Fibroblast of pulmonary artery (primary cell): ENCODE measurements at regions not wholly inside any gene's neighbourhood (a gene's known extent, or its start where the extent isn't known, plus 50 kb on each side); places are given as distances from the start of the nearest gene placed in this dataset.
A peak's percentile ranks its signal among the peaks of the same experiment; 100 is the strongest.
"Not testable (repeated sequence)": the region's sequence is repeated elsewhere in the genome, so short reads cannot be mapped to it uniquely, and the experiment has no call there.

Experiments
- DNase-seq: peaks from one replicate; pipeline ENCODE4 v3.0.0-alpha.2; 2010; ENCODE audit warnings: low read depth
- H3K4me3 ChIP-seq: replicated peaks from 2 replicates; pipeline ENCODE4 v1.5.1; 2011; ENCODE audit warnings: low read depth, mild to moderate bottlenecking, control low read depth, low read length, moderate library complexity
- TF ChIP-seq, protein P1 (sequence below): IDR thresholded peaks from 2 replicates; pipeline ENCODE4 v1.5.1; 2011; ENCODE audit warnings: mild to moderate bottlenecking, control low read depth, low read length, inconsistent platforms; ENCODE audit errors: missing control alignments

DNA sequence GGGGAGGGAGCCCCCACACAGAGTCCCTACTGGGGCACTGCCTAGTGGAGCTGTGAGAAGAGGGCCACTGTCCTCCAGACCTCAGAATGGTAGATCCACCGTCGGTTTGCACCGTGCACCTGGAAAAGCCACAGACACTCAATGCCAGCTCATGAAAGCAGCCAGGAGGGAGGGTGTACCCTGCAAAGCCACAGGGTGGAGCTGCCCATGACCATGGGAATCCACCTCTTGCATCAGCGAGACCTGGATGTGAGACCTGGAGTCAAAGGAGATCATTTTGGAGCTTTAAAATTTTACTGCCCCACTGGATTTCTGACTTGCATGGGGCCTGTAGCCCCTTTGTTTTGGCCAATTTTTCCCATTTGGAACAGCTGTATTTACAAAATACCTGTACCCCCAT is 188.1 kb upstream of the IRX4 start:
- TF ChIP-seq, protein P1, sequence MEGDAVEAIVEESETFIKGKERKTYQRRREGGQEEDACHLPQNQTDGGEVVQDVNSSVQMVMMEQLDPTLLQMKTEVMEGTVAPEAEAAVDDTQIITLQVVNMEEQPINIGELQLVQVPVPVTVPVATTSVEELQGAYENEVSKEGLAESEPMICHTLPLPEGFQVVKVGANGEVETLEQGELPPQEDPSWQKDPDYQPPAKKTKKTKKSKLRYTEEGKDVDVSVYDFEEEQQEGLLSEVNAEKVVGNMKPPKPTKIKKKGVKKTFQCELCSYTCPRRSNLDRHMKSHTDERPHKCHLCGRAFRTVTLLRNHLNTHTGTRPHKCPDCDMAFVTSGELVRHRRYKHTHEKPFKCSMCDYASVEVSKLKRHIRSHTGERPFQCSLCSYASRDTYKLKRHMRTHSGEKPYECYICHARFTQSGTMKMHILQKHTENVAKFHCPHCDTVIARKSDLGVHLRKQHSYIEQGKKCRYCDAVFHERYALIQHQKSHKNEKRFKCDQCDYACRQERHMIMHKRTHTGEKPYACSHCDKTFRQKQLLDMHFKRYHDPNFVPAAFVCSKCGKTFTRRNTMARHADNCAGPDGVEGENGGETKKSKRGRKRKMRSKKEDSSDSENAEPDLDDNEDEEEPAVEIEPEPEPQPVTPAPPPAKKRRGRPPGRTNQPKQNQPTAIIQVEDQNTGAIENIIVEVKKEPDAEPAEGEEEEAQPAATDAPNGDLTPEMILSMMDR, result peak; percentile 28
- DNase-seq, result peak; percentile 55

GRCh38 chr5:2068531-2068930 is 185.8 kb upstream of the IRX4 start:
- TF ChIP-seq, protein P1, result no peak
- no peak overlapping the region for H3K4me3 ChIP-seq
- DNase-seq, result peak; percentile 2

More for the DNA sequence above, 188.1 kb upstream of the IRX4 start:
- H3K4me3 ChIP-seq, result not testable (repeated sequence)

- TF ChIP-seq, protein P1, result no peak
- H3K4me3 ChIP-seq, result no peak overlapping the region
- no peak for DNase-seq
Measured at GRCh38 chr5:2066373-2066772, 183.6 kb upstream of the IRX4 start.

- H3K4me3 ChIP-seq, DNase-seq: not testable (repeated sequence)
Measured at GRCh38 chr5:2063380-2063779, 180.7 kb upstream of the IRX4 start.

DNA sequence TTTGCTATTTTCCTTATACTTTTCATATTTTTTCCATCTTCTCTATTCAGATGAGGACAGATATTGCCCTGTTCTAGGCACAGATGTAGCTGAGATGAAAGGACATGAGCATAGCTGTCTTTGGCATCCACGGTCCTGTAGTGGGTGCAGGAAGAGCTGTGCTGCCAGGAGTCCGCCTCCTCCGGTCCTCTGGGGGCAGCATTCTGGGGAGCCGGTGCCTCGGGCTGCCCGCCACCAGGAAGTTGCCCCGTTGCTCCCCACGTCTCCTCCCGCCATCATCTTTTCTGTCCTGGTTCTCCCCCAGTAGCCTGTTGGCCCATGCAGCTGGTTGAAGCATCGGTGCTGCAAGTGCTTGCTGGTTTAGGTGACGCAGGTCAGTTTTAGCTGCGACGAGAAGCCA is 170.0 kb upstream of the IRX4 start:
- H3K4me3 ChIP-seq, result no peak overlapping the region
- no peak for DNase-seq
- TF ChIP-seq, protein P1, result no peak

- TF ChIP-seq, protein P1, result no peak
- DNase-seq, result no peak
- no peak overlapping the region for H3K4me3 ChIP-seq
Measured at GRCh38 chr5:2049876-2050275, 167.2 kb upstream of the IRX4 start.

- no peak overlapping the region for H3K4me3 ChIP-seq
- DNase-seq, result no peak
- TF ChIP-seq, protein P1, result no peak
Measured at GRCh38 chr5:2048664-2049063, 165.9 kb upstream of the IRX4 start.
